ENCODE measurements at regions not wholly inside any gene's neighbourhood (a gene's known extent, or its start where the extent isn't known, plus 50 kb on each side); places are given as distances from the start of the nearest gene placed in this dataset.

- TF ChIP-seq CTCF (IDR thresholded peaks at IDR 0.05) = no peak
- TF ChIP-seq POLR2A (IDR thresholded peaks at IDR 0.05) = no peak
These were observed 565.8 kb upstream of the ATP2B1 start for GRCh38 chr12:90274407-90274806.
